HT1080 (cell line): ENCODE measurements at regions not wholly inside any gene's neighbourhood (a gene's known extent, or its start where the extent isn't known, plus 50 kb on each side); places are given as distances from the start of the nearest gene placed in this dataset.

Source experiments
- DNase-seq: peaks from one replicate; pipeline ENCODE4 v3.0.0-alpha.2; 2015; ENCODE audit warnings: low read depth

- no peak for DNase-seq
Observed at GRCh38 chr2:211061612-211062296, 505.4 kb downstream of the CPS1 start.

- DNase-seq = no peak
Observed at GRCh38 chr2:211062297-211062612, 505.9 kb downstream of the CPS1 start.

GRCh38 chr2:211067029-211067428 is 510.6 kb downstream of the CPS1 start:
- no peak for DNase-seq

GRCh38 chr2:211068108-211068780 is 511.8 kb downstream of the CPS1 start:
- no peak for DNase-seq

GRCh38 chr2:211070547-211070946 is 514.1 kb downstream of the CPS1 start:
- DNase-seq = no peak

- DNase-seq = no peak
Observed at GRCh38 chr2:211077216-211077767, 520.9 kb downstream of the CPS1 start.

- DNase-seq = no peak
Observed at GRCh38 chr2:211084352-211084751, 528.0 kb downstream of the CPS1 start.

- peak; percentile 32 for DNase-seq
Observed at GRCh38 chr2:211085056-211085680, 528.8 kb downstream of the CPS1 start.

GRCh38 chr2:211086049-211086448 is 529.6 kb downstream of the CPS1 start:
- DNase-seq = no peak

GRCh38 chr2:211089127-211089526 is 532.7 kb downstream of the CPS1 start:
- DNase-seq = no peak

- peak; percentile 10 for DNase-seq
Observed at GRCh38 chr2:211093743-211094303, 537.4 kb downstream of the CPS1 start.

- peak; percentile 17 for DNase-seq
Observed at GRCh38 chr2:211103989-211104388, 547.6 kb downstream of the CPS1 start.

- no peak for DNase-seq
Observed at GRCh38 chr2:211113334-211114175, 557.2 kb downstream of the CPS1 start.

- DNase-seq = no peak
Observed at GRCh38 chr2:211114826-211115455, 558.5 kb downstream of the CPS1 start.

- no peak for DNase-seq
Observed at GRCh38 chr2:211117026-211117425, 560.6 kb downstream of the CPS1 start.

GRCh38 chr2:211126256-211126655 is 569.9 kb downstream of the CPS1 start:
- no peak for DNase-seq

GRCh38 chr2:211127501-211127900 is 571.1 kb downstream of the CPS1 start:
- DNase-seq = no peak

GRCh38 chr2:211128287-211128686 is 571.9 kb downstream of the CPS1 start:
- no peak for DNase-seq

- no peak for DNase-seq
Observed at GRCh38 chr2:211129798-211130197, 573.4 kb downstream of the CPS1 start.

- no peak for DNase-seq
Observed at GRCh38 chr2:211132046-211132445, 575.6 kb downstream of the CPS1 start.

- no peak for DNase-seq
Observed at GRCh38 chr2:211132573-211132972, 576.2 kb downstream of the CPS1 start.
